HG03354 (cell line): ENCODE measurements at regions not wholly inside any gene's neighbourhood (a gene's known extent, or its start where the extent isn't known, plus 50 kb on each side); places are given as distances from the start of the nearest gene placed in this dataset.
"Not testable (repeated sequence)": the region's sequence is repeated elsewhere in the genome, so short reads cannot be mapped to it uniquely, and the experiment has no call there.

Experiments
- ATAC-seq: cut with Tn5 transposase; IDR thresholded peaks from one replicate; pipeline ENCODE4 v1.9.1; 2021; ENCODE audit warnings: mild to moderate bottlenecking; ENCODE audit not compliant: unreplicated experiment, poor library complexity, severe bottlenecking

DNA sequence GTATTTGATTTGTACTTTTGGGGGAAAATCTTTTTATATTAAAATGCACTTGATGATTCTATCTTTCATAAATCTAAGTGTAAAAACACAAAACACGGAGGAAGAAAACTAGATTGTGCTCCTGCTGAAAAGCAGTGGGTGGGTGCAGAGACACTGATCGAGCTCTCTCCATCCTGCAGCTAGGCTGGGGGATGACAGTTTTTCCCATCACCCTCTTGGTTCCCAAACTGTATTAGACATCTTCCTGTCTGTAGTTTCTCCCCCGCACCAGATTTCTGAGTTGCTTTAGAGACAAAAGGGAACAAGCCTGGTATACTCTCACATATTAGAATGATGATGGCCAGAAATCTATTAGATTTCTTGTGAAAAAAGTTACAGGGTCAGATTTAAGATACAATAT is 99.6 kb downstream of the FAM114A2 start:
- ATAC-seq = no peak

DNA sequence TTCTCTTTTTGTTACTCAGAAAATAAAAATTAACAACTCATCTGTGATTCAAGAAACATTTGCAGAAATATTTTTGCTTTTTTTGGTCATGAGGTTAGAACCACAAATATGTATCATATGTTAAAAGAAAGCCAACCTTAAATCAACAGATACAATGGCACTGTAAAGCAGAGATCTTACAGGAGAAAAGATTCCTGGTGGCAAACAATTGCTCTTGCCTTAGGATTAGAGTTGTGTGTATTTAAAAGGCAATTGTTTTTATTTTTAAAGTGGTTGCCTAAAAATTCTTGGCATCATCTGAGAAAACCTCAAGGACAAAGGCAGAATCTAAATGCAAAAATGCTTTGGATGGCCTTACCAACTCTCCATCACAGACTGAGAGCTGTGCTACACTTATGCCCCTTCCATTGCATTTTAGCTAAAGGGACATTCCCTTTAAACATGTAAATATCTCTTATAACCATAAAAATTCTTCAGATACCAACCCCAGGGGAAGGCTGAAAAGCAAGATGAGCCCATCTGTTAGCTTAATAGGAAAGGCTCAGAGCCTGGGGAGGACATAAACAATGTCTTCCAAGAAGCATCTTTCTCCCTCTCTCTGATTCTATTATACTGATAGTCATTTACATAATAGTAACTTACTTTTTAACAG is 100.4 kb downstream of the FAM114A2 start:
- ATAC-seq = no peak

DNA sequence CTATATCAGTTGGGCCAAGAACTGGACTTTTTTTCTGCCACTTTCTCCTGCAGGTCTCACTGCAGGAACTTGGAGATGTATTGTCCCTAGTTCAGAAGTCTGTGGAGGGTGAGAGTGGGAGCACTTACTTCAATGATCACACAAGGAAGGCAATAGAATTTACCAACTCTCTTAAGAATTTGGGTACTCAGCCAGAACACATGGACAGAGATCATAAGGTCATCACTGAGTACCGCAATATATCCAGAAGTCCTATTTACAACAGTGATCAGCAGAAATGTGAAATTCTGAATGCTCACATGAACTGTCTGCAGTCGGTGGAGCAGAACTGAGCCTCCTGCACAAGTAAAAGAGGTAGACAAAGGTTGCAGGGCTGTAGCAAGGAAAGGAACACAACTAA is 101.0 kb downstream of the FAM114A2 start:
- ATAC-seq = no peak

DNA sequence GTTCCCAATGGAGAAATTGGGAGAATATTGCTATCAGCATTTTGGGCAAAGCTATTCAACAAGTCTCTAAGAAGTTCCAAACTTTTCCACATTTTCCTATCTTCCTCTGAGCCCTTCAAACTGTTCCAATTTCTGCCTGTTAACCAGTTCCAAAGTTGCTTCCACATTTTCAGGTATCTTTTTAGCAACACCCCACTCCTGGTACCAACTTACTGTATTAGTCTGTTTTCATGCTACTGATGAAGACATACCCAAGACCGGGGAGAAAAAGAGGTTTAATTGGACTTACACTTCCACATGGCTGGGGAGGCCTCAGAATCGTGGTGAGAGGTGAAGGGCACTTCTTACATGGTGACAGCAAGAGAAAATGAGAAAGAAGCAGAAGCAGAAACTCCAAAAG is 103.6 kb downstream of the FAM114A2 start:
- ATAC-seq = not testable (repeated sequence)

DNA sequence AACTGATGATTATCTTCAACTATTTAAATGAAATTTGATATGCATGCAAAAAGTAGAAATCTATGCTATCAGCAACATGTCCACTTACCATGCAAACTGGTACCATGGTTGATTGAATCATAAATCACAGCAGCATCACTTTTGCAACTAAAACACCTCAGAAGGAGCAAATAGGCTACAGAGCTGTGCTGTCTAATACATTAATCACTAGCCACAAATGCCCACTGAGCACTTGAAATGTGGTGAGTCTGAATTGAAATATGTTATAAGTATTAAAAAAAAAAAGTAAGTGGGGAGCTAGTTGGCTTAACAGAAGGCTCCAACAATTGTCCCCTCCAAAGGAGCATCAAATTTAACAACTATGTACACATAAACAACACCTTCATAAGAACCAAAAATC is 112.5 kb downstream of the FAM114A2 start:
- no peak for ATAC-seq

DNA sequence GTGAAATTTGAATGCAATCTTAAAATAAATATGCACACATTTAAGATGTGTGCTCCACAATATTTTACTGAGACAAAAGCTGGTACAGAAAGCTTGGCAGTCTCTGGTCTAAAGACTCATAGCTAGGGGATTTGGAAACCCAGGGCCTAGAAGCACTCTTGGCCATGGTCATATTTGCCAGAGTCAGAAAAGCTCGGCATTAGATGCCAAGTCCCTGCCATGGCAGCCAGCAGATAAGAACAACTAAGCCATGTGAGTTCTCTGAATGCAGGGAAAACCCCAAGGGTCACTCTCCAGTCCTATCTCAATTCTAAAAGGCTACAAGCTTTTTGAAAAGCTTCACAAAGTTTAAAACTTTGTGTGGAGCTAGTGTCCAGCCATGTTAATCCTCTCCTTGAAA is 119.5 kb downstream of the FAM114A2 start:
- ATAC-seq = no peak

DNA sequence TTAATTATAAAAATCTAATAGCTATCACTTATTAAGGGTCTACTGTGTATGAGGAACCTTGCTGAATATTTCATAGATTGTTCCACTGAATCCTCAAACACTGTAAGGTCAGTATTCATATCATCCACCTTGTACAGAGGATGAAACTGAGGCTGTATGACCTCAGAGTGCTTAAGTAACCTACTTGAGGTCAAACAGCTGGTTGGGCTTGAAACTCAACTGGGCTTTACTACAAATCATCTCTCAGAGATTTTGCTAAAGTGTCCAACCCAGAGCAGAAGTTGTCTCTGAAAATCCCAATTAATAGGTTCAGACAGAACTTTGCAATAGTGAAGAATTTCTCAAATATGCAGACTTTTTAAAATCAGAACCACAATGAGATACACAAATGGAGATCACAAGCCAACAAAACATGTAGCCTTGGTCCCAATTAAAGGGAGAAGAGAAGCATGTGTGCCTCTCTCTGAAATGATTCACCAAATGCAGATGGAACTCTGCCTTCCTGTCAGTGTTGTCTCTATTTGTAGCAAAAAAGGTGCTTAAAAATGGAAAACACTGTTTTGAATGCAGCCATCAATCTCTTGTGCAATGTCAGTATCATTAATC is 131.4 kb downstream of the FAM114A2 start:
- no peak for ATAC-seq

DNA sequence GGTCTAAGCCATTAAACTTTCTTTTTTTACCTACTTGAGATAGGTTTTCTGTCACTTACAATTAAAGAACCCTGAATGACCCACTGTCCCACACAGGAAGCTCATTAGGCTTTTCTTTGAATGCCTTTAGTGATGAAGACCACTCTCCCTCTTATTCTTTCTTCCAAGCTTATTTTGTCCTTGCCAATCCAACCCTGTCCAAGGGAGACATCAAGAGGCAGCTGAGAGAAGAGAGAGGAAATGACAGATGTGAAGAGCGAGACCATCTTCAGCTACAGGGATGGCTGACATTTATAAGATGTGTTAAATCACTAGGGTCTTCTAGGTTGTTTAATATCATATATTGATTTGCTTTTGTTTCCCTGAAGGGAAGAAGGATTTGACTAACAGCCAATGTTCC is 133.5 kb downstream of the FAM114A2 start:
- no peak for ATAC-seq

DNA sequence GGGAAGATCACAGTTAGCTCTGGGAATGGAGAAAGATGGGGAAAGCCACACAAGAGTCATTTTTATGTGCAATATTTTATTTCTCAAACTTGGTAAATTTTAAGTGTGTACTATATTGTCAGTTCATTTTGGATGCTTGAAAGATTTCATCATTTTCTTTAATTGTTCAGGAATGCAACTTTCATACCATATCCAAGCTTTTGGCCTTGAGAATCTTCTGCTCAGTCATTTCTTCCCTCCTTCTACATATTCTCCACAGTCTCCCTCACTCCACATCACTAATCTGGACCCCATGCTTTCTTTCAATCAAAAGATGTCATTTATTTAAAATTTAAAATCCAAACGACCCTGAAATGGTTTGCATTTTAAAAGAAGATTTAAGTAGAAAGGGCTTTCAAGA is 135.4 kb downstream of the FAM114A2 start:
- ATAC-seq = no peak

DNA sequence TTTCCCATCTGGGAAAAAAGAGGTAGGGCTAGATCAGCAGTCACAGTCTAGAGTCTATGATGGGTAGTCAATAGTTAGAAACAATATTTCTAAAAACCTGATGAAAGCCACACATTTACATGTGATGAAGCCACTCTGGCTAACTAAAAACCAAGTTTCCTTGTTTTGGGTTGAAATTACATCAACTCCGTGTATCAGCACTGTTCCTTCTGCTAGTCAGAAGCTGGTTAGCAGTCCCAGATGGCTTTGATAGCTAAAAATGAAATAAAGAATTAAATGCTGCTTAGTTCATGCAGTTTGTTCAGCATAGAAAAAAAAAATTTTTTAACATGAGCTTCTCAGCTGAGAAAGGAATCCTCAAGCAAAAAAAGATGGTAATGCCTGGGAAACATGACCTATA is 136.7 kb downstream of the FAM114A2 start:
- ATAC-seq = no peak

DNA sequence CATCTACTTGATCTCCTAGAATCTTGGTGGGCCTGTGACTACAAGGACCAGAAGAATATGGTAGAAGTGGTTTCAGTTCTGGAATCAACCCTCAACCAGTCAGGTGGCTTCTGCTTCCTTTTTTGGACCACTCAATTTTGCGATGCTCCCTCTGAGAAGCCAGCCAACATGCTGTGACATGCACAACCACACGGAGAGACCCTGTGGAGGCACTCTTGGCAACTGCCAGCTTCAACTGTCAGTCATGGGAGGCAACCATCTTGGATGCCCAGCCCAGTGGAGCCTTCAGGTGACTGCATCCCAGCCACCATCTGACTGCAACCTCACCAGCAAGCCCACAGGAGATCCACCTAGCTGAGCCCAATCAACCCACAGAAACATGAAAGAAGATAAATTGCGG is 137.3 kb downstream of the FAM114A2 start:
- no peak for ATAC-seq

DNA sequence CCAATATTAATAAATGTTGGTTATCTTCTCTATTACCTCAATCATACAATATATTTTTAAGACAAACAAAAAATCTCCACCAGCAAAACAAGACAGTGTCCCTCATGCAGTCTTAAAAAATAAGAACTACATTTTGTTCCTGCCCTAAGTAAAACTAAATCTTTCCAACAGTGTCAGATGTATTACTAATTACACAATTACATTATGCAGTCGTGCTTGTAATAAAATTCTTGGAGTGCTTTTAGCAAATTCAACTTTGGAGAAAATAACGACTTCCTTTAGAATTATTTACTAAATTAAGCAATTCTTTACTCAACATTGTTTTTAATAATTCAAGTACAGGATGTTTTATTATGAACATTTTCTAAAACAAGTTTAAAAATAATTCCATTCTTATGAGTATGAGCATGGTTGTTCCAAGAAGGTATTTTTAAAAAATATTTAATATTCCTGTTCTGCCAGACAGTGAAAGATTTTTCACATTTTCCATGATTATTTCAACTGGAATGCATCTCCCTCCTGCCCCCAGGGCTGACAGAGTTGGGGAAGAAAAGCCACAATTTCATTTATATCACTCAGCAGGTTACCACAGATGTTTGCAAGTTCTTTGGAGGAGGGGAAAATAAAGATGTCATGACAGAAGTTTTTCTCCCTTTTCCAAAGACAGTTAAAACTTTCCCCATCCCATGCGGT is 137.9 kb downstream of the FAM114A2 start:
- no peak for ATAC-seq

DNA sequence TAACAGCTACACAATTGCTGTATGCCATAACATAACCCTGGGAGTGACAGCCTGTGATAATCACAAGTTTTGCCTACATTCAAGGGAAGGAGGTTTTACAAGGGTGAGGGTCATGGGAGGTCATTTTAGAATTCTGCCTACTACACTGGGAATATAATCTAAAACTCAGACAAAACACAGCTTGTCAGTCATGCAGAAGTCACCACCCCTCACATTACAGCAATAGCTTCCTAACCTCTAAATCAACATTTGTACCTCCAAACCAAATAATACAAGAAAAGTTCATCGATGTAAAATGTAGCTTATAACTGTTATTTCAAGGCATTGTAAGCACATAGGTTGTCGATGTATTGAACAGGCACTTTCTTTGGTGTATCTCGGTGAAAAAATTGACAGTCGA is 139.0 kb downstream of the FAM114A2 start:
- ATAC-seq = no peak

DNA sequence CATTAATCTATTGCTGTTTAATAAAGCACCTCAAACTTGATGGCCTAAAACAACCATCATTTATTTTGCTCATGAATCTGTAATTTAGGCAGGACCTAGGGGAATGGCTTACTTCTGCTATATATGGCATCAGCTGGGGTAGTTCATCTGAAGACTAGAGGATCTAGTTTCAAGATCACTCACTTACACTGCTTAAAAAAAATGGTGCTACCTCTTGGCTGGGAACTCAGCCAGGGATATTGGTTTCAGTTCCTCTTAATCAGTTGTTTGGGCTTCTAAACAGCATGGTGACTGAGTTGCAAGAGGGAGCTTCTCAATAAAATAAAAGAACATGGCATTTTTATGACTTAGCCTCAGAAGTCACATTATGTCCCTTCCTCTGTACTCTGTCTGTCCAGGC is 142.0 kb downstream of the FAM114A2 start:
- ATAC-seq = peak; percentile 99

DNA sequence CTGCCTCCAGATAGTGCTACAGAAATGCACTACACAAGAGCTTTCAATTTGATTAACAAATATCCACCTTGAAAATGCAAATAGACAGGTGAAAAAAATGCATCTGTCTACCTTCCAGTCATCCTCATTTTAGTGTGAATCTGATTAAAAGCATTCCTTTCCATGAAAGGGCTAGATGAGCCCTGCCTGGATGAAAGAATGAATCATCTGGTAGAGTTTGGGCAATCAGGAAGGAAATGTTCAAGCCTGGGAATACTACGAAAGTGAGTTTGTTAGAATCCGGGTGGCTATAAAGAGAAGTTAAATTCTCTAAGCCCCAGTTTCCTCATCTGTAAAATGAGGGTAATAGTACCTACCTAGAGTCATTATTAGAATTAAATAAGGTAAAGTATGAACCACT is 142.6 kb downstream of the FAM114A2 start:
- ATAC-seq = no peak

DNA sequence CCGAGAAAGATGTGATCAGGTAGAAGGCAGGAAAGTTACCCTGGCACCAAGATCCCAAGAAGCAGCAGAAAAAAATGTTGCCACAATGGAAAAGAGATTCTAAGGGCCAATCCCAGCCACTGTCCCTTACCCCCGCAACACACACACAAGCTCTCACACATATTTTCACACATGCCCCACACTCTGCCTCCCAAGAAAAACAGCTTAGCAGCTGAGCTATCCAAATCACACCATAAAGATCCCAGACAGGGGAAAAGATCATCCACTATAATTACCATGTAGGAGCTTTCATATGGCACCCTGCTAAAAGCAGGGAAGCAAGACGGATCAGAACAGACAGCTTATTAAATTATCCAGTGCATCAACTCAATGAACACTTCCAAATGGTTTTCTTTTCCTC is 143.4 kb downstream of the FAM114A2 start:
- no peak for ATAC-seq

DNA sequence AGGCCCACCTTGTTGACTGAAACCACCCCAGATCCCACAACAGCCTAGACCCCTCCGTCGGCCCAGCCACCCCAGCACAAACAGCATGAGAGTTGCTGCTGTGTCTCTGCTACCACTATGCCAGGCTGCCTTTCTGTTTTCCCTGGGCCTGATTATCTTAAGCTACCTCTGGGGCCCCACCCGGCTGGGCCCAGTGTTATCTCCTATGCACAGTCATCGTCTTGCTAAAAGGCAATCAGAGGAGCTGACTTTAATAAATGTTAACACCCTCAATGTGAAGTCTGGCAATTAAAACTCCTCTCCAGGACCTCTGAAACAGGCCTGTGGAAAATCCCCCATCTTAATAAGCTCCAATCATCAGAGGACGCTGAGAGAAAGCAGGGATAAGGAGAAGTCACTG is 144.9 kb downstream of the FAM114A2 start:
- ATAC-seq = no peak

DNA sequence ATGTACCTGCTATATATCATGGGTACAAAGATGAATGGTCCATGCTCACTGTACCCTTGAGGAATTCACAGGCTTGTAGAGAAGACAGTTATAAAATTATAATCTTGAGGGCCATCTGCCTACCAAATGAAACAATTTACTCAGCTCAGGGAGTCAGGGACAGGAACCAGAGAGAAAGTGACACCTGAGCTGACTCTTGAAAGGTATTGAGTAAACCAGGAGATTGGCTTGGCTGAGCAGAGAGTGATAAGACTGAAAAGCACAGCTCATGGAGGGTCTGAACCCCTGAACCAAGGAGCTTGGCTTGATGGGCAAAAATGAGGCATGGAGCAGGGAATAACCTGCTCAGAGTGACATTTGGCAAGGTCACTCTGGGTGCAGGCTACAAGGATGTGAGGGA is 147.3 kb downstream of the FAM114A2 start:
- ATAC-seq = peak; percentile 54

DNA sequence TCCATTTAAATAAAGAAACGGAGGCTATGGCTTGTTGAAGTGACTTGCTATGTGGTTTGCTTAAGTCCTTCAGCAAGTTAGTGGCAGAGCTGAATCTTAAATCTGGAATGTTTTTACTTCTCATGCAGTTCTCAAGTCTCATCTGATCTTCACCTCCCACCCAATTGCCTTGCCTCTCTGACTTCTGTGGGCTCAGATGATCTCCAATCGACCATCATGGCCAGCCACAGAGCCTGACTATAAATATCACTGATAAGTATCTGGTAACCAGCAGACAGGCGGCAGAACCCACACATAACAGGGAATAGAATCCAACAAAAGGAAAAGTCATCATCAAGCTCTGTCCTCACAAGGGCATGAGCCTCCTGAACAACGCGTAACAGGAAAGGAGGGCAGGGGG is 149.9 kb downstream of the FAM114A2 start:
- no peak for ATAC-seq

DNA sequence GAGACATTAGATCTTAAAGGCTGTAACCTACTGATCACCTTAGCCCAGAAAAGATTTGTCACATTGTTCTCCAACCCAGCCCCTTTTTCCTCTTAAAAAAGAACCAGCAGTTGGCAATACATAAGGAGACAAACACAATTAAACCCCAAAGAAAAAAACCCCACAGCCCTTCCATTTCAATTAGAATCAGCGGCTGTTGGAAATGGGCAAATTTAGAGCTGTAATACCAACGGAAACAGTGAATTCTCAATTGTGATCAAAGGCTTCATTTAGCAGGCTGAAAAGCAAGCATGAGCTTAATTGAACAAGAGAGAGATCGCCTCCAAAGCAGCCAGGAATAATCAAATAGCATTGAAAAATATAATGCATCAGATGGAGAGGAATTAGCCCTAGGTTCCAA is 153.6 kb downstream of the FAM114A2 start:
- ATAC-seq = no peak

DNA sequence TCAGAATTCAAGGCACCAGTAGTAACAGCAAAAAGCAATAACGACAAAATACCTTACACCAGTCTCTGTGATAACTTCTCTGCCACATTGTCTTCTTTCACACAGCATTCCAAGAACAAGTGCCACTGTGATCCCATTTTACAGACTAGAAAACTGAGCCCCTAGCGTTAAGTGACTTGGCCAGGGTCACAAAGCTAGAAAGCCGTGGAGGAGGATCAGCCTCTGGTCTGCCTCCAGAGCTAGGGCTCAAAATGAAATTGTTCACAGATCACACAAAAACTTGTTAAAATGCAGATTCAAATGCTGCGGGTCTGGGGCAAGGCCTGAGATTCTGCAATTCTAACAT is 154.1 kb downstream of the FAM114A2 start:
- no peak for ATAC-seq
